Dendritic cell treated with granulocyte-macrophage colony-stimulating factor and Interleukin-4, amounts not matched to agents 40 ng/mL and 50 ng/mL, for 4 days (primary cell): ENCODE measurements at regions not wholly inside any gene's neighbourhood (a gene's known extent, or its start where the extent isn't known, plus 50 kb on each side); places are given as distances from the start of the nearest gene placed in this dataset.
"Not testable (repeated sequence)": the region's sequence is repeated elsewhere in the genome, so short reads cannot be mapped to it uniquely, and the experiment has no call there.

ENCODE experiments used
- H3K27ac Mint-ChIP-seq: one replicate; pipeline ENCODE4 v1.8.0; 2022; ENCODE audit warnings: mild to moderate bottlenecking, mixed read lengths
- H3K27me3 Mint-ChIP-seq: one replicate; pipeline ENCODE4 v1.8.0; 2022; ENCODE audit warnings: mild to moderate bottlenecking, mixed read lengths
- H3K36me3 Mint-ChIP-seq: one replicate; pipeline ENCODE4 v1.8.0; 2022; ENCODE audit warnings: low read depth, mixed read lengths
- H3K4me1 Mint-ChIP-seq: one replicate; pipeline ENCODE4 v1.8.0; 2022; ENCODE audit warnings: low read depth, mixed read lengths
- H3K4me3 Mint-ChIP-seq: one replicate; pipeline ENCODE4 v1.8.0; 2022; ENCODE audit warnings: mild to moderate bottlenecking, moderate library complexity, mixed read lengths
- H3K9me3 Mint-ChIP-seq: one replicate; pipeline ENCODE4 v1.8.0; 2022; ENCODE audit warnings: mixed read lengths
- intact Hi-C: fragments of 100-400 bp; cut with micrococcal nuclease; formaldehyde crosslinking; loops from one replicate; pipeline ENCODE4 v1.15.0; 2022

DNA sequence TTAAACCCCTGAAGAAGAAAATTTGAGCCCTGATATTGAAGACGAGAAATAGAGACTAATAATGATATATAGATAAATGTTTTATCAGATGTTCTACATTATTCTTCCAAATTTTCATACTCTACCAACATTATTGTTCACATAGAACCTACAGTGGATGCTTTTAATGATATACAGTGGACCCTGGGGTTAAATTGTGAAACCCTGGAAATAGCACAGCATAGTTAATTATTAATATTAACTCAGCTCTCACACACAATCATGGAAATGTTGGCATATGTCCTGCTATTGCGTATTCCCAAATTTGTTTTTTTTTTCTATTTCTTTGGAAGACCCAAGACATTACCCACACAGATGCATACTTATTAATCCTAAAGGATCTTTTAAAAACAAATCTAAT lies 579.9 kb downstream of the CCDC85A start:
- Mint-ChIP-seq H3K36me3 (no peaks in the 10 kb centered on the region), H3K4me3 (no peak overlapping the region), H3K27ac (no peak overlapping the region), H3K4me1 (no peaks in the 10 kb centered on the region), H3K27me3 (no peaks in the 10 kb centered on the region), H3K9me3 (peaks cover 10% of the 10 kb centered on the region)
- intact Hi-C loops: no loop called here

DNA sequence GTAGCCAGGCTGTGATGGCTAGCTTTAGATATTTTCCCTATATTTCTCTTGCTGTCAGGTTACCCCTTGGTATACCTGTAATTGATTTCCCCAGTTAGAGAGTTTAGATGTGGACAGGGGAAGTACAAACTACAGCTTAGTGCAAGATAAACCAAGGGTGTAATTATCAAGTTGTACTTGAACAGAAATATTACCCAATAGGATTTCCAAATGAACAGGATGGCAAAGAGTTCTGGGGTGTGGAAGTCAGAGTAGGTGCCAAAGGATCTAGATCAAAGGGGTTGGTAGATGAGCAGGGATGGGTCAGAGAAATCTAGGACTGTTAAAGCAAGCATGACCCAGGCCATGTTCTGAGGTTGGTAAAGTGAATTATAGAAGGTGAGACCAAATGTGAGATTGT lies 585.2 kb downstream of the CCDC85A start:
- Mint-ChIP-seq H3K36me3 (no peaks in the 10 kb centered on the region), H3K27ac (no peak overlapping the region), H3K27me3 (no peaks in the 10 kb centered on the region), H3K9me3 (peaks cover 12% of the 10 kb centered on the region), H3K4me3 (no peak overlapping the region), H3K4me1 (no peaks in the 10 kb centered on the region)
- intact Hi-C loops: no loop called here

DNA sequence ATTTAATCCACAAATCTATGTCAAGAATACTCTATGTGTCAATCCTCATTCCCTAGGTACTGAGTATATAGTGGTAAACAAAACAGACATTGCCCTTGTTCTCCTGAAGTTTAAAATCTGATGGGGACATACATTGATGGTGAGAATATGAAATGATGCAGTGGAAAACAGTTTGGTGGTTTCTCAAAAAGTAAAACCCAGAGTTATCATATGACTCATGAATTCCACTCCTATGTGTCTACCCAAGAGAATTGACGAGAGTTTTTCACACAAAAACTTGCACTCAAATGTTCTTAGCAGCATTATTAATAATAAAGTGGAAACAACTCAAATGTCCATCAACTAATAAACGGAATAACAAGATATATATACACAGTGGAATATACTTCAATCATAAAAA lies 586.7 kb downstream of the CCDC85A start:
- Mint-ChIP-seq H3K27me3 (no peaks in the 10 kb centered on the region), H3K4me3 (no peak overlapping the region), H3K36me3 (no peaks in the 10 kb centered on the region), H3K9me3 (peaks cover 12% of the 10 kb centered on the region), H3K4me1 (no peaks in the 10 kb centered on the region), H3K27ac (no peak overlapping the region)
- intact Hi-C loops: no loop called here

DNA sequence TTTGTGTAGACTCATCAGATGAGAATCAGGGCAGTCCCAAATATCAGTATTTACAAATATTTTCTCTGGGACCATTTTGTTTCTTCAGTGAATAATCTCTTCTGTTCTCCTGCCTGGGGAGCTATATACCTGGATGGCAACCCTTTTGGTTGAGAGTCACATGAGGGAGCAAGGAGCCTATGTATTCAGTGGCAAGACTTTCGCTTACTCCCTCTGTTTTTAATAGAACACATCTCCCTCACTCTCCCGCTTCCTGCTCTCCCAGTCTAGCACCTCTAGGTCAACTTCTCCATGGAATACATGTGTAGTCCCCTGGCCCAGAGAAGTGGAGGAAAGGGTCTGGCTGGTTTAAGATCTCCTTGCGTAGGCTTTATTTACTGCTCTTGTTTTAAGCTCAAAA lies 600.3 kb downstream of the CCDC85A start:
- no peaks in the 10 kb centered on the region for H3K27me3 Mint-ChIP-seq
- peaks cover 8% of the 10 kb centered on the region for H3K9me3 Mint-ChIP-seq
- no peak overlapping the region for H3K4me3 Mint-ChIP-seq
- no peaks in the 10 kb centered on the region for H3K4me1 Mint-ChIP-seq
- no peak overlapping the region for H3K27ac Mint-ChIP-seq
- intact Hi-C loops: no loop called here
- H3K36me3 Mint-ChIP-seq: no peaks in the 10 kb centered on the region

DNA sequence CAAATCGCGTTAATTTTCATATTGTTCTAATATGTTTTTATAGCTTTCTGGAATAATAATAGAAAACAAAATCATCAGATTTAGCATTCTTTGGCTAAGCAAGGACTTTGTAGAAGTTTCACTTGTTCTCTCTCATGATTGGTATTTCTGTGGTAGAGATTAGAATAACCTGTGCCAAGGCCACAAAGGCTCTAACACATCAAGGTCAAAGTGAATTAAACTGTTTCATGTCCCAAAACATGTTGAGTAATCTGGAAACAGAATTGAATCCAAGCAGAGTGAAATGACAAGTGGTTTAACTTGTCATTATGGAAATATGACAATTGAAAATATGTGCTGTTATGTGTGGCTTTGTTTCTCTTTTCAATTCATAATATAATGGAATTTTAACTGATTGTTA lies 617.4 kb downstream of the CCDC85A start:
- H3K9me3 Mint-ChIP-seq: peaks cover 9% of the 10 kb centered on the region
- intact Hi-C loops: no loop called here
- no peaks in the 10 kb centered on the region for H3K36me3 Mint-ChIP-seq
- H3K4me3 Mint-ChIP-seq: no peak overlapping the region
- H3K4me1 Mint-ChIP-seq: no peaks in the 10 kb centered on the region
- no peak overlapping the region for H3K27ac Mint-ChIP-seq
- no peaks in the 10 kb centered on the region for H3K27me3 Mint-ChIP-seq

DNA sequence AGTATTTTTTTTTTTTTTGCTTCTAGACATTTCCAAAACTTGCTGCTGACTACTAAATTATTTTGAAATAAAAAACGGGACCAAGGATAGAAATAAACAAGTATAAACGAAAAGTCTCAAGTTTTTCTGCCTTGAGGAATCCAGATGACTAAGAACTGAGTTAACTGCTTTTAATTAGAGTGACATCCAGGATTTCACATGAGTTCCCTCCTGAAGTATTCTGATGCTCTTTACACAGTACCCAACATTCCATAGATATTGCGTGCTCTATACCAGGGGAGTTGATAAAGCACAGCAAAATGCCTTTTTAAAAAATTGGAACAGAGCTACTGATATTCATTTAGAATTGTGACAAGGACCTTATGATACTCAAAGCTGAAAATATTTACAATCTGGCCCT lies 618.0 kb downstream of the CCDC85A start:
- H3K9me3 Mint-ChIP-seq: peaks cover 9% of the 10 kb centered on the region
- H3K36me3 Mint-ChIP-seq: no peaks in the 10 kb centered on the region
- H3K4me3 Mint-ChIP-seq: no peak overlapping the region
- H3K27me3 Mint-ChIP-seq: no peaks in the 10 kb centered on the region
- intact Hi-C loops: no loop called here
- no peak overlapping the region for H3K27ac Mint-ChIP-seq
- no peaks in the 10 kb centered on the region for H3K4me1 Mint-ChIP-seq

DNA sequence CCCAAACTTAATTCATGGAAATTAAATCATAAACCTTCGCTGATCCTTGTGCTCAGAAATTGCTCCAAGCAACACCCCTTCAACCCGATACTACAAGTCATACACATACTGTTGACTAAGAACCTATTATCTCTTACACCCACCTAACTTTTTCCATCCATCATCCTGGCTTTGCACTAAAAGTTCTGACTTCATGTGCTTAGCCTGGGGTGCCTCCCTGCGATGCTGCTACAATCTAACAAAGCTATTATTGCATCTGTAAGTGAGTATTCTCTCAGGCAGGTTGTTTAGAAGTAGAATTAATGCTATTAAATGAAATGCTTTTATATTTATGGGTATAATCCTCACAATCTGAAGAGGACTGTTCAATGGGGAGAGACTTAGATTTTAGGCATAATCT lies 619.8 kb downstream of the CCDC85A start:
- no peaks in the 10 kb centered on the region for H3K27me3 Mint-ChIP-seq
- no peak overlapping the region for H3K27ac Mint-ChIP-seq
- H3K4me3 Mint-ChIP-seq: no peak overlapping the region
- intact Hi-C loops: no loop called here
- no peaks in the 10 kb centered on the region for H3K4me1 Mint-ChIP-seq
- H3K9me3 Mint-ChIP-seq: peaks cover 9% of the 10 kb centered on the region
- H3K36me3 Mint-ChIP-seq: no peaks in the 10 kb centered on the region

DNA sequence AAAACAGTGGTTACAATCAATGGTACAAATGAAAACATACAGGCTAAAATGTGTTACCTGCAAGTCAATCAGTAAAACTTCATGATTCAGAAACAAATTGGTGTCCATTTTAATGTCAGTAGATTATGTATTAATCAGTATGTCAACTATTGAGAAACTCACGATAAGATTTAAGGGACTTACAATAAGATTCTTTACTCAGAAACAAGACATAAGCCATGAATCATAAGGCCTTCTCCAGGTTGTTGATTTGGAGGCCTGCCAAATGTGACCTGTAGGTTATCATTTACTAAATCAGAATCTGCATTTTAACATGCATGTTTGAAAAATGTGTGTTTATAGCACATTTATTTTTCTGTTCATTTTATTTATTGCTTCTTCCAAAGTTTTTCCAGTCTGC lies 623.1 kb downstream of the CCDC85A start:
- Mint-ChIP-seq H3K9me3 (peaks cover 19% of the 10 kb centered on the region), H3K4me3 (no peak overlapping the region), H3K27ac (no peak overlapping the region), H3K4me1 (no peaks in the 10 kb centered on the region), H3K27me3 (no peaks in the 10 kb centered on the region), H3K36me3 (no peaks in the 10 kb centered on the region)
- intact Hi-C loops: no loop called here

DNA sequence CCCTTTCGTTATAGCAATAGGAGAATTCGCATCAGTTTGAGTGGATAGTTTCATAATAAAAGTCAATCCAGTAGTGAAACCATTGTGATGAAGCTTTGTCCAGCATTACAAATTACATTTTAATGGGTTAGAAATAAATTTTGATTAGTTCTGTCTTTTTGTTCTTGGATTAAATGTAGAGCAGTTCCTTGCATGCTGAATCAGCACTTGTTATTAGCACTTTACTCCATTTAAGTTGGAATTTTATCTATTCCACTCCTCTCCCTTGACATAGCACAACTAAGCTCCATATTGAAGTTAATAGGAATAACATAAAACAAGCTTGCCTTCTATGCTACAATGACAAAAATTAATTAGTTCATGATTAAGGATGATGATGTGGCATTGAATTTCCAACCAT lies 624.1 kb downstream of the CCDC85A start:
- Mint-ChIP-seq H3K9me3 (peaks cover 19% of the 10 kb centered on the region), H3K27me3 (no peaks in the 10 kb centered on the region), H3K4me3 (no peak overlapping the region), H3K4me1 (no peaks in the 10 kb centered on the region), H3K27ac (no peak overlapping the region), H3K36me3 (no peaks in the 10 kb centered on the region)
- intact Hi-C loops: no loop called here

DNA sequence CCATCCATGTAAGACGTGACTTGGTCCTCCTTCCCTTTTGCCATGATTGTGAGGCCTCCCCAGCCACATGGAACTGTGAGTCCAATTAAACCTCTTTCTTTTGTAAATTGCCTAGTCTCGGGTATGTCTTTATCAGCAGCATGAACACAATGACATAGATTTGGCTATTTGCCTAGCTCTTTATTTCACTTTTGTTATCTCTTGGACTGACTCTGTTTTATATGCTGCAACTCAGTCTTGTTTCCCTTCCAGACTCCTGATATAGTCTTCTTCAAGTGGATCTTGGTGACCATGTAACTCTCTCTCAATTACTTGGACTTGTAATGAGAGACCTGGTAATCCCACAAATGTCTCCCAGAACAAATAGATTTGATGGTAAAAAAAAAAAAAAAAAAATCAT lies 627.6 kb downstream of the CCDC85A start:
- Mint-ChIP-seq H3K27ac (no peak overlapping the region), H3K4me3 (no peak overlapping the region), H3K27me3 (no peaks in the 10 kb centered on the region), H3K36me3 (no peaks in the 10 kb centered on the region), H3K9me3 (peaks cover 10% of the 10 kb centered on the region), H3K4me1 (no peaks in the 10 kb centered on the region)
- intact Hi-C loops: no loop called here

DNA sequence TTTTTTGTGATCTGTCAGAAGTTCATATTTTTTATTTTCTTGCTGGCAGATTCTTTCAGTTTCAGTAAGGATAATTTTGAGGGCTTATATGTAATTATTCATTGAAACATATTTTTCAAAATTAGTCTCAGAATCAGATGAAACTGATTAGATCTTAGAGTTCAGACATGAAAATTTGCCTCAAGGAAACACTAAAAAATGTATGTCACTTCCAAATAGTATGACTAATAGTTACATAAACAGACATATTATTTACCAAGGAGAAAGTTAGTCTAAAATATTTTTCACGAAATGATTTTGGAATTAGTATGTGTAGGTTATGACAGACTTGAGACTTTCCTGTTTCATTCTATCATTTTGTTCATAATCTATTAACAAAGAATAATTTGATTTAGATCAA lies 628.6 kb downstream of the CCDC85A start:
- intact Hi-C loops: no loop called here
- H3K4me1 Mint-ChIP-seq: no peaks in the 10 kb centered on the region
- no peak overlapping the region for H3K27ac Mint-ChIP-seq
- H3K4me3 Mint-ChIP-seq: no peak overlapping the region
- H3K9me3 Mint-ChIP-seq: peaks cover 20% of the 10 kb centered on the region
- no peaks in the 10 kb centered on the region for H3K27me3 Mint-ChIP-seq
- H3K36me3 Mint-ChIP-seq: no peaks in the 10 kb centered on the region

DNA sequence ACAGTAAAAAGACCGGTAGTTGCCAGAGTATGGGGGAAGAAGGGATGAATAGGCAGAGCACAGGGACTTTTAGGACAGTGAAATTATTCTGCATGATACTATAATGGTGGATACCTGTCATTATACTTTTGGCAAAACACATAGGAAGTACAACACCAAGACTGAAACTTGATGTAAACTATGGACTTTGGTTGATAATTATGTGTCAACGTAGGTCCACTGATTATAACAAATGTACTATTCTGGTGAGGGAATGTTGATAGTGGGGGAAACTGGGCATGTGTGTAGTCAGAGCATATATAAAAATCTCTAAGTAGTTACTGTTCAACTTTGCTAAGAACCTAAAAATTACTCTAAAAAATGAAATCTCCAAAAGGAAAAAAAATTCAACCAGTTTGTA lies 629.7 kb downstream of the CCDC85A start:
- intact Hi-C loops: no loop called here
- no peak overlapping the region for H3K4me3 Mint-ChIP-seq
- H3K4me1 Mint-ChIP-seq: no peaks in the 10 kb centered on the region
- H3K9me3 Mint-ChIP-seq: peaks cover 31% of the 10 kb centered on the region
- no peaks in the 10 kb centered on the region for H3K36me3 Mint-ChIP-seq
- H3K27me3 Mint-ChIP-seq: no peaks in the 10 kb centered on the region
- H3K27ac Mint-ChIP-seq: no peak overlapping the region

DNA sequence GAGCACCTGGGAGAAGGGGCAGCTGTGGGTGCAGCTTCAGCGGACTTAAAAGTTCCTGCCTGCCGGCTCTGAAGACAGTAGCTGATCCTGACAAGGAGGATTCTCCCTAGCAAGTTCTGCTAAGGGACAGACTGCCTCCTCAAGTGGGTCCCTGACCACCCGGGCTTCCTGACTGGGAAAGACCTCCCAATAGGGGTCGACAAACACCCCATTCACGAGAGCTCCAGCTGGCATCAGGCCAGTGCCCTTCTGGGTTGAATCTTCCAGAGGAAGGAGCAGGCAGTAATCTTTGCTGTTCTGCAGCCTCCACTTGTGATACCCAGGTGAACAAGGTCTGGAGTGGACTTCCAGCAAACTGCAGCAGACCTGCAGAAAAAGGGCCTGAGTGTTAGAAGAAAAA lies 632.9 kb downstream of the CCDC85A start:
- no peak overlapping the region for H3K27ac Mint-ChIP-seq
- H3K27me3 Mint-ChIP-seq: no peaks in the 10 kb centered on the region
- intact Hi-C loops: no loop called here
- no peak overlapping the region for H3K4me3 Mint-ChIP-seq
- H3K4me1 Mint-ChIP-seq: no peaks in the 10 kb centered on the region
- no peaks in the 10 kb centered on the region for H3K36me3 Mint-ChIP-seq
- H3K9me3 Mint-ChIP-seq: peaks cover 51% of the 10 kb centered on the region

DNA sequence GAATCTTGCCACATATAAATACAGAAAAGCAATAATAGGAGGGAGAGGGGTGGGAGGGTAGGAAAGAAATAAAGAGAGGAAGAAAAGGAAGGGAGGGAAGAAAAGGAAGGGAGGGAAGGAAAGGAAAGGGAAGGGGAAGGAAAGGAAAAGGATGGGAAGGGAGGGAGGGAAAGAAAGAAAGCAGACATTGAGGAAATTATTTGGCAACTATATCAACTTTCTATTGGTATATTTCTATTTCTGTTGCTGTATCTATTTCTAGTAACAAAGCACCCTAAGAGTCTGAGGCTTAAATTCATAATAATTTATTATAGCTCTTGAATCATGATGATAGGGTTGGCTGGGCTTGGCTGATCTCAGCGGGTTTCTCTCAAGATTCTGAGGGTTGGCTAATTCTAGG lies 648.0 kb downstream of the CCDC85A start:
- H3K36me3 Mint-ChIP-seq: no peaks in the 10 kb centered on the region
- intact Hi-C loops: no loop called here
- H3K27ac Mint-ChIP-seq: no peak overlapping the region
- H3K9me3 Mint-ChIP-seq: peaks cover under 1% of the 10 kb centered on the region
- no peaks in the 10 kb centered on the region for H3K4me1 Mint-ChIP-seq
- no peaks in the 10 kb centered on the region for H3K27me3 Mint-ChIP-seq
- no peak overlapping the region for H3K4me3 Mint-ChIP-seq

DNA sequence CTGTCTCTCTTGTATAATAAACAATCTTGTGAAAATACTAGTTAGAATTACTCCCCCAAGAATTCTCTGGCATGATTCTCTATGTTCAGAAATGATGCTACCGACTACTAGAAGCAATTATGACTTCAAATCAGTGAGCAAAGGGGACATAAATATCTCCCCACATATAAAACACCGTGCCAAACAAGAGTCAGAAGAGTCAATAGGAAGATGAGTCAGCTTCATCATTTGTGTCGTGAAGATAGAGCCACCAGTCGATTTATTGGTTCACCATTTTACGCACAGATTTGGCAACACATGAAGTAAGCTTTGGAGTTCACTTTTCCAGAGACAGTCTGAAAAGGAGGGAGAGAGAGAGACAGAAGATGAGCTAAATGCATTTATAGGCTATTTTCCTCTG lies 650.9 kb downstream of the CCDC85A start:
- Mint-ChIP-seq H3K27me3 (no peaks in the 10 kb centered on the region), H3K9me3 (no peaks in the 10 kb centered on the region), H3K4me1 (no peaks in the 10 kb centered on the region), H3K36me3 (no peaks in the 10 kb centered on the region), H3K4me3 (no peak overlapping the region), H3K27ac (no peak overlapping the region)
- intact Hi-C loops: no loop called here

DNA sequence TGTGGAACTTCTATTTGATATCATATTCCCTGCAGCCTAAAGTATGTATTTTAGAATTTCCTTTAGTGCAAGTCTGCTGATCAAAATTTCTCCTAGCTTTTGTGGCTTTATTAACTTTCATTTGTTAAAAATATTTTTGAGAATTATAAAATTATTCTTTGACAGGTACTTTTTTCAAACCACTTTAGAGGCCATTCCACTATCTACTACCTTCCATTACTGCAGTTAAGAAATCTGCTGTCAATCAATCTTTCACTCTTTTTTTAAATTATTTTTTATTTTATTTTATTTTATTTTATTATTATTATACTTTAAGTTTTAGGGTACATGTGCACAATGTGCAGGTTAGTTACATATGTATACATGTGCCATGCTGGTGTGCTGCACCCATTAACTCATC lies 656.2 kb downstream of the CCDC85A start:
- H3K4me1 Mint-ChIP-seq, H3K27me3 Mint-ChIP-seq, H3K9me3 Mint-ChIP-seq, H3K36me3 Mint-ChIP-seq, H3K27ac Mint-ChIP-seq, intact Hi-C loops, H3K4me3 Mint-ChIP-seq: not testable (repeated sequence)
